Muscle of leg (tissue), 3 donors: ENCODE measurements at regions not wholly inside any gene's neighbourhood (a gene's known extent, or its start where the extent isn't known, plus 50 kb on each side); places are given as distances from the start of the nearest gene placed in this dataset.

Experiments
- DNase-seq: peaks from one replicate; pipeline ENCODE4 v3.0.0; 2013
- H3K27ac ChIP-seq: one replicate; pipeline ENCODE4 v1.5.1; 2013; ENCODE audit warnings: mild to moderate bottlenecking, low read length, control low read depth
- H3K27me3 ChIP-seq: one replicate; pipeline ENCODE4 v1.6.1; 2013; ENCODE audit warnings: low read length; ENCODE audit not compliant: control insufficient read depth, insufficient read depth
- H3K36me3 ChIP-seq: one replicate; pipeline ENCODE4 v1.6.1; 2013; ENCODE audit warnings: low read length; ENCODE audit not compliant: control insufficient read depth, insufficient read depth
- H3K4me1 ChIP-seq: one replicate; pipeline ENCODE4 v1.6.1; 2013; ENCODE audit warnings: low read length; ENCODE audit not compliant: control insufficient read depth, insufficient read depth
- H3K4me3 ChIP-seq: one replicate; pipeline ENCODE4 v1.5.1; 2013; ENCODE audit warnings: low read length, control low read depth
- H3K9me3 ChIP-seq: replicated peaks from 2 replicates; pipeline ENCODE4 v1.6.1; 2013; ENCODE audit warnings: low read depth, low read length; ENCODE audit not compliant: control insufficient read depth
- WGBS: methylation state at CpG from one replicate; pipeline ENCODE4 v1.1.5; 2013; ENCODE audit warnings: missing lambda C conversion rate; ENCODE audit not compliant: insufficient coverage; 5-methylcytosine and 5-hydroxymethylcytosine counted together

DNA sequence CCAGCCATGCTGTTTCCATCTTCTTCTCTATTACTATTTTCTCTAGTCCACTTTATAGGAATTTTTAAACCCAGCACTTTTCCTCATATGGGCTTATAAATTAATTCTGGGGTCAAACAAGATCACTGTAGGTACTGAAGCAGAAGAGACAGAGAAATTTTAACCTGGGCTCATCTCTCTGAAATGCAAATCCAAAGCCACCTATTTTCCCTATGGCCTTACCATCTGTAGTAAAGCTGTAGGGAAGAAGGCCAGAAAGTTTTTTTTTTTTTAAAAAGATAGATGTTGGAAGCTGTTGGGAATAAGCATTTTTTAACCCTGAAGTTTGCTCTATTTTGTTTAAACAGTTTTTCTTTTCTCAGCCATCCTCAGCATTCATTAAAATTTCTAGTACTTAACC lies 367.4 kb downstream of the CD109 start:
- Histone ChIP-seq H3K4me1 (no peaks in the 10 kb centered on the region), H3K27me3 (no peaks in the 10 kb centered on the region), H3K36me3 (no peaks in the 10 kb centered on the region), H3K9me3 (no peaks in the 10 kb centered on the region), H3K4me3 (no peak overlapping the region), H3K27ac (no peak overlapping the region)
- peak; percentile 70 for DNase-seq

DNA sequence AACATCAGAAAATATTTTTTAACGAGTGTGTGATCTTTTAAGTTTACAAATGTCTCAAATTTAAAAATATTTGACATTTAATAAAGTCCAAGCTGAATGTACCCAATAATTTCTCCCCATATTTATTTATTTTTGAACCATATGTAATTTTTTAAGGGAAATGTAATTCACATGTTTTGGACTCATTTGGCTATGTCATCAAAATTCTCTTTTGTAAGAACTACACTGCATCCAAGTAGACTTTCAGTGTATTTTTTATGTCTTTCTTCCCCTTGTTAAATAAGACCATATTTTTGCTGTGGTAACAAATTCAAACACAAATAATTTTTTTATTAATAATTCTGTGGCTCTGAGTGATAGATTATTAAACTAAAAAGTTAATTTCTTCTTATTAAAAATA lies 365.2 kb downstream of the CD109 start:
- Histone ChIP-seq H3K27ac (no peak overlapping the region), H3K4me1 (no peaks in the 10 kb centered on the region), H3K27me3 (no peaks in the 10 kb centered on the region), H3K4me3 (no peak overlapping the region), H3K9me3 (no peaks in the 10 kb centered on the region), H3K36me3 (no peaks in the 10 kb centered on the region)
- peak; percentile 64 for DNase-seq
- WGBS, result no CpG with 5 or more reads among the region's 1 CpG

DNA sequence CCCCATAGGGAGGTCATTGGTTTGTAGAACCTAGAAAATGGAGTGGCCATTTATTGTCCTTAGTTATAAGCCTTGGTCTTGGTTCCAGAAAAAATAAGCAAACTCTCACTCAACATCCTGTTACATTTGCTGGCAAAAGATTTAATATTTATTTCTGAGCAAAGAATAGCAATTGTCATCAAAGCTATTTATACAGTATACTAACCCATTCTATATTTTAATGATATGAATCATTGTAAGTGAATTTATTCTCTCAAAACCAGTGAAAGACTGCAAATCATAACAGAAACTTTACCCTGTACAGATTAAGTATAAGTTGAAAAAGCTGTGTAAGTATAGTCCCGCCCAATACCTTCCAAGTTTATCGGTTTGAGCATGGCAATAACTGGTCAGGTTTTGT lies 364.4 kb downstream of the CD109 start:
- 90% methylated on average over 2 of the region's 2 CpGs for WGBS

DNA sequence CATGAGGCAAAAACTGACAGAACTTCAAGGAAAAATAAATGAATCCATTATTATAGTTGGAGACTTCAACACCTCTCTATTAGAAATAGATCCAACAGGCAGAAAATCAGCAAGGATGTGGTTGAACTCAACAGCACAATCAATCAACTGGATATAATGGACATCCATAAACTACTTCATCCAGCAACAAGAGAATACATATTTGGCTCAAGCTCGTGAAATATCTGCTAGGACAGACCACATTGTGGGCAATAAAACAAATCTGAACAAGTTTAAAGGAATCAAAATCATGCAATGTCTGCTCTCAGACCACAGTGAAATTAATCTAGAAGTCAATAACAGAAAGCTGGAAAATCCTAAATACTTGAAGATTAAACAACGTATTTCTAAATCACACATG lies 362.6 kb downstream of the CD109 start:
- Histone ChIP-seq H3K36me3 (no peaks in the 10 kb centered on the region), H3K27me3 (no peaks in the 10 kb centered on the region), H3K9me3 (no peaks in the 10 kb centered on the region), H3K4me3 (no peak overlapping the region), H3K27ac (no peak overlapping the region), H3K4me1 (no peaks in the 10 kb centered on the region)
- no peak for DNase-seq
- WGBS, result no CpG with 5 or more reads among the region's 2 CpGs

More for the DNA sequence above, 364.4 kb downstream of the CD109 start:
- H3K9me3 ChIP-seq, result no peaks in the 10 kb centered on the region
- no peak for DNase-seq
- no peaks in the 10 kb centered on the region for H3K36me3 ChIP-seq
- no peaks in the 10 kb centered on the region for H3K27me3 ChIP-seq
- no peak overlapping the region for H3K27ac ChIP-seq
- no peaks in the 10 kb centered on the region for H3K4me1 ChIP-seq
- no peak overlapping the region for H3K4me3 ChIP-seq

DNA sequence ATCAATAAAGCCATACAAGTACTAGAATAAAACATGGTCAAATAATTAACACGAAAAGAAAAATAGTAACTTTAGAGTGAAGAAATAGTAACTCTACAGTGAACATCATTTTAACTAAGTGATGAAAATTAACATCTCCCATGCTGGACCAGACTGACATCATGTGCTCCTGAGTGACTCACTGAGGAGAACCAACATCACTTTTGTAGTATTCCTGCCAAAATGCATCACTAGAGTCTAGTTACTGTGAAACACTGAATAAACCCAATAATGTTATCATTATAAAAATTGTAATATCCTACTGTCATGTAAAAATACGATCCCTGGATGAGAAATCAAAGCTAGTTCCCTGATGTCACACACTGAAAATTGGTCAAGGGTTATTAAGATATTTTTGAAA lies 361.3 kb downstream of the CD109 start:
- no peak overlapping the region for H3K4me3 ChIP-seq
- H3K4me1 ChIP-seq, result no peaks in the 10 kb centered on the region
- H3K27ac ChIP-seq, result no peak overlapping the region
- no peaks in the 10 kb centered on the region for H3K27me3 ChIP-seq
- DNase-seq, result peak; percentile 39
- no peaks in the 10 kb centered on the region for H3K36me3 ChIP-seq
- no CpG with 5 or more reads among the region's 2 CpGs for WGBS
- no peaks in the 10 kb centered on the region for H3K9me3 ChIP-seq

DNA sequence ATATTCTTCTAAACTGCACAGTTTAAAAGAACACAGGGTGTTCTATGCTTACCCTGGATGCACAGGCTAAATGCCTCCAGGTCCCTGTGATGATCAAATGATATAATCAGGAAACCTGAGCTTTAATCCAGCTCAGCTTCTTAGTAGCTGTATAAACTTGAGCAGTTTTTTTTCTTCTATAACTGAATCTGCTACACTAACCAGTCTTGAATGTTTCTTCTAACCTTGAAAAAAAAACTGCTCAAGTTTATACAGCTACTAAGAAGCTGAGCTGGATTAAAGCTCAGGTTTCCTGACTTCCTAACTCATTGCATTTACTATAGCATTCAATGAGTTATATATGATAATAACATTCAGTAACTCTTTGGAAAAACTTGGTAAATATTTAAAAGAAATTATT lies 358.2 kb downstream of the CD109 start:
- Histone ChIP-seq H3K36me3 (no peaks in the 10 kb centered on the region), H3K27ac (no peak overlapping the region), H3K4me1 (no peaks in the 10 kb centered on the region), H3K27me3 (no peaks in the 10 kb centered on the region), H3K9me3 (no peaks in the 10 kb centered on the region), H3K4me3 (no peak overlapping the region)
- DNase-seq, result no peak

DNA sequence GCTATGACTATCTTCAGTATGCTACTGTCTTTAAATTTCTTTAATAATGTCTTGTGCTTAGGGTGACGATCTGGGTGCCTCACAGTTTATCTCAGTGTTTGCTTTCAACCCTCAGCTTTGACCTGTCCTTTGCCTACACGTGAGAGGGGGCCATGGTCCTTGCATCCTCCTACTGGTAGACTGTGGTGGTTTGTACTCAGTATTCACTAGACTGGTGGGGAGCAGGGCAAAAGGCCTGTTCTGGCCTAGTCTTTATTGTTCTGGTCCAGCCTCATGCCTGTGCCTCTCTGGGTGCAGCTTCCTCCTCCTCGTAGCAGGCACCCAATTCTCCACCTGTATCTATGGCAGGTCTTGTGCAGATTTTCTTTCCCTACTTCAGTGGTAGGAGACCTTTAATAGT lies 354.9 kb downstream of the CD109 start:
- no peak overlapping the region for H3K4me3 ChIP-seq
- no peak for DNase-seq
- no peaks in the 10 kb centered on the region for H3K4me1 ChIP-seq
- H3K27ac ChIP-seq, result no peak overlapping the region
- no CpG with 5 or more reads among the region's 3 CpGs for WGBS
- H3K9me3 ChIP-seq, result no peaks in the 10 kb centered on the region
- H3K36me3 ChIP-seq, result no peaks in the 10 kb centered on the region
- H3K27me3 ChIP-seq, result no peaks in the 10 kb centered on the region

DNA sequence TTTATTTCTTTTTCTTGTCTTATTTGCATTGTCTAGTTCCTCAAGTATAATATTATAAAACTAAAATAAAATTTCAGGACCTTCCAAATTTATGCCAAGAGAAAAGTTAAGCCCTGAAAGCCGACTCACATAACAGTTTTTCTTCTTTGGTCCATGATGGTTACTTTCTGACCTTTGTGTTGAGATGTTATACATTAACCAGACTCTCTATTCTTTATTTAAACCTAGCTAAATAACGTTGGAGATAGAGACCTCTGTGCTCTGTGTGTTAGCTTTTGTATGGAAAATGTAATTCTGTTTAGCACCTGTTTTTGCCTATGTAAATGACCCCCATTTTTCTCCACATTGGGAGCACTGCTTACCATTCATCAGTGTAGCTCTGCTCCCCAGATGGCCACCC lies 352.4 kb downstream of the CD109 start:
- no peak for DNase-seq
- no peaks in the 10 kb centered on the region for H3K4me1 ChIP-seq
- H3K27me3 ChIP-seq, result no peaks in the 10 kb centered on the region
- H3K36me3 ChIP-seq, result no peaks in the 10 kb centered on the region
- no peak overlapping the region for H3K4me3 ChIP-seq
- no peaks in the 10 kb centered on the region for H3K9me3 ChIP-seq
- H3K27ac ChIP-seq, result no peak overlapping the region
- WGBS, result no CpG with 5 or more reads among the region's 2 CpGs

DNA sequence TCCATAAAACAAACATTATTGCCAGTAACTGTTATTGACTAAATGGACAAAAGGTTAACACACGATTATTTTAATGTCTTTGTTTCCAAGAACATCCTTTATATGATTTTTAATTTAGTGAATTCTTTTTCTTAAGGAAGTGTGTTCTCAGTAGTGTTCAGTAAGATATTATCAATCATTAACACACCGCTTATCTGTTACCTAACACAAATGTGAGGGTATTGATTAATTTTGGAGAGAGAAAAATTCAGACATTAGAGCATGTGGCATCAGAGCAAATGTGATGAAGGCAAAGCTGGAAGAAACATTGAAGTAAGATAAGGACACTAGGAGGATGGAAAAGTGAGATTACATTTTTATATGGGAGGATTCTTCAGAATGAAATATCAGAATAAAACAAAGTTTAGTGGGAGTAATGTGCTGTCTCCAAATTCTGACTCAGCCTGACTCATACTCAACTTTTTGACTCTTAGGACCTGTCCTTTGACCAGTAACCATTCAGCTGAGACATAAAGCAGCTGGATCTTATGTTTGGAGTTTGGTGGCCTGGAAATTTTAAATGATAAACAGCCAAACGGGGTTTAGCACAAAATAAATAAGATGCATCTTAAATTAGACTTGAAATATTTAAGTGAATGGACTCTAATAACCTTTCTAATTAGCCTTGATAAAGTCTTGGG lies 348.6 kb downstream of the CD109 start:
- H3K4me3 ChIP-seq, result no peak overlapping the region
- H3K9me3 ChIP-seq, result no peaks in the 10 kb centered on the region
- DNase-seq, result peak; percentile 64
- H3K4me1 ChIP-seq, result no peaks in the 10 kb centered on the region
- H3K36me3 ChIP-seq, result no peaks in the 10 kb centered on the region
- no peaks in the 10 kb centered on the region for H3K27me3 ChIP-seq
- WGBS, result no CpG with 5 or more reads among the region's 3 CpGs
- H3K27ac ChIP-seq, result no peak overlapping the region

DNA sequence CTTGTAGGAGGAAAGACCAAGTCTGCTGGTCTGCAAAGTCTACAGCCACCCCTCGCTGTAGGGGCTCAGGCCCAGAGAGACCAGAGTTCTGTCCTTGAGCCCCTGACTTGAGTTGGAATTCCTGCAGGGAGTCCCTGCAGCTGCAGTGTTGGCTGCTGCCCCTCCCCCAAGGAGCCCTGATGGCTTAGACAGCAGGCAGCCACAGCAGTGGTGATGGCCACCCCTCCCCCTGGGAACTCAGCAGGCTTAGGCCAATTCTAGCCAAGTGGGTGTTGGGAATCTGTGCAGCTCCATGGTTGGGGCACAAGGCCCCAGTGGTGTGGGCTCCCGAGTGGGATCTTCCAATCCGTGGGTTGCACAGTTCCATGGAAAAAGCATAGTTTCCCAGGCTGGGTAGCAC lies 345.4 kb downstream of the CD109 start:
- Histone ChIP-seq H3K9me3 (peaks cover 2% of the 10 kb centered on the region), H3K36me3 (no peaks in the 10 kb centered on the region), H3K4me3 (no peak overlapping the region), H3K4me1 (no peaks in the 10 kb centered on the region), H3K27me3 (no peaks in the 10 kb centered on the region), H3K27ac (no peak overlapping the region)
- DNase-seq, result no peak
- 87% methylated on average over 2 of the region's 3 CpGs for WGBS

DNA sequence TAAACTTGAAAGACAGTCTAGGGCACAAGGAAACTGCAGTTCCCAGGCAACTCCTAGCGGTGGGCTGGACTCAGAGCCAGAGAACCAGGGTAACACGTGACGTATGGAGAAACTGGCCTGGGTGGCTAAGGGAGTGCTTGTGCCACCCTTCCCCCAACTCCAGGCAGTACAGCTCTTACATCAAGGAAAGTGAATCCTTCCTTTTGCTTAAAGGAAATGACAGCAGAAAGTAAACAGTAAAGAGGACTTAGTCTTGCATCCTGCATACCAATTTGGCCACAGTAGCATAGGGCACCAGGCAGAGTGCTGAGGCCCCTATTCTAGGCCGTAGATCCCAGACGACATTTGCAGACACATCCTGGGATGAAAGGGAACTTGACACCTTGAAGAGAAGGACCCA lies 322.8 kb downstream of the CD109 start:
- Histone ChIP-seq H3K4me1 (no peaks in the 10 kb centered on the region), H3K4me3 (no peak overlapping the region), H3K27ac (no peak overlapping the region), H3K9me3 (peaks cover 4% of the 10 kb centered on the region), H3K36me3 (no peaks in the 10 kb centered on the region), H3K27me3 (no peaks in the 10 kb centered on the region)
- 82% methylated on average over 5 of the region's 5 CpGs for WGBS
- no peak for DNase-seq
